H1 (cell line): ENCODE measurements at regions not wholly inside any gene's neighbourhood (a gene's known extent, or its start where the extent isn't known, plus 50 kb on each side); places are given as distances from the start of the nearest gene placed in this dataset.

ENCODE experiments used
- CTCF ChIA-PET: fragments of 300-600 bp; sonication (Branson Sonifier 250); formaldehyde crosslinking; loops from one replicate; lab custom pipeline; 2021; ENCODE audit not compliant: partially characterized antibody; lab: Charles Lee
- POLR2A ChIA-PET: fragments of 300-600 bp; sonication (Branson Sonifier 250); formaldehyde crosslinking; loops from one replicate; lab custom pipeline; 2021; ENCODE audit warnings: inconsistent platforms; ENCODE audit not compliant: partially characterized antibody; lab: Charles Lee
- DNase-seq, 2 experiments: peaks; one replicate each; pipeline versions ENCODE4 v3.0.0 to v3.0.0-alpha.2; 2010 to 2022; ENCODE audit warnings: low spot score in 2 of 2, low read depth in 1 of 2, mixed read lengths in 1 of 2
- FAIRE-seq: peaks from 2 replicates; lab custom pipeline; 2011; peaks lifted over from hg19 to GRCh38; lab: Jason Lieb, UNC
- H2AFZ ChIP-seq: 2 replicates; pipeline ENCODE4 v1.8.1; 2012; ENCODE audit warnings: low read length, inconsistent platforms
- H2AK5ac ChIP-seq: 2 replicates; pipeline ENCODE4 v1.6.1; 2013; ENCODE audit warnings: low read depth, low read length
- H2BK120ac ChIP-seq: replicated peaks from 2 replicates; pipeline ENCODE3; 2013; ENCODE audit warnings: low read depth, low read length, inconsistent platforms
- H2BK12ac ChIP-seq: 2 replicates; pipeline ENCODE4 v1.6.1; 2013; ENCODE audit warnings: low read depth, low read length
- H2BK15ac ChIP-seq: 2 replicates; pipeline ENCODE4 v1.6.1; 2013; ENCODE audit warnings: low read length
- H2BK20ac ChIP-seq: 2 replicates; pipeline ENCODE4 v1.6.1; 2013; ENCODE audit warnings: low read length
- H2BK5ac ChIP-seq: 2 replicates; pipeline ENCODE4 v1.6.1; 2013; ENCODE audit warnings: low read depth, low read length
- H3K14ac ChIP-seq: 2 replicates; pipeline ENCODE4 v1.6.1; 2013; ENCODE audit warnings: inconsistent platforms; ENCODE audit not compliant: insufficient read length
- H3K18ac ChIP-seq: 2 replicates; pipeline ENCODE4 v1.6.1; 2013; ENCODE audit warnings: low read length; ENCODE audit errors: extremely low read depth
- H3K23ac ChIP-seq: 2 replicates; pipeline ENCODE4 v1.6.1; 2013; ENCODE audit warnings: inconsistent platforms; ENCODE audit not compliant: insufficient read length
- H3K23me2 ChIP-seq: 2 replicates; pipeline ENCODE4 v1.6.1; 2013; ENCODE audit warnings: low read depth, low read length
- H3K27ac ChIP-seq: 2 replicates; pipeline ENCODE4 v1.6.1; 2011; ENCODE audit warnings: low read depth, low read length, inconsistent platforms
- H3K27me3 ChIP-seq, 4 experiments: replicated peaks in 1 of 4; 1 replicate in 1 of 4; 2 replicates in 3 of 4; pipeline versions ENCODE4 v1.6.1 to v1.8.1; 2011 to 2013; ENCODE audit warnings: low read length in 3 of 4, mild to moderate bottlenecking in 3 of 4, inconsistent platforms in 2 of 4, mixed read lengths in 2 of 4, moderate library complexity in 1 of 4; ENCODE audit not compliant: control insufficient read depth in 3 of 4, insufficient read depth in 3 of 4; ENCODE audit errors: extremely low read depth in 1 of 4
- H3K36me3 ChIP-seq, 4 experiments: 2 replicates each; pipeline versions ENCODE4 v1.6.1 to v1.8.1; 2011 to 2013; ENCODE audit warnings: mild to moderate bottlenecking in 4 of 4, low read length in 3 of 4, moderate library complexity in 2 of 4, control low read depth in 1 of 4, inconsistent platforms in 1 of 4; ENCODE audit not compliant: insufficient read depth in 4 of 4, control insufficient read depth in 2 of 4
- H3K4ac ChIP-seq: replicated peaks from 2 replicates; pipeline ENCODE3; 2013; ENCODE audit warnings: low read length, low read depth, mixed read lengths, inconsistent platforms; ENCODE audit not compliant: insufficient read length
- H3K4me1 ChIP-seq, 4 experiments: replicated peaks in 1 of 4; 1 replicate in 1 of 4; 2 replicates in 3 of 4; pipeline versions ENCODE4 v1.6.1 to v1.8.1; 2011 to 2013; ENCODE audit warnings: low read length in 3 of 4, inconsistent platforms in 2 of 4, mixed read lengths in 1 of 4; ENCODE audit not compliant: insufficient read depth in 4 of 4, control insufficient read depth in 3 of 4
- H3K4me2 ChIP-seq, 2 experiments: 2 replicates each; pipeline versions ENCODE4 v1.6.1 to v1.8.1; 2011 to 2013; ENCODE audit warnings: low read depth in 2 of 2, low read length in 2 of 2, control low read depth in 1 of 2, inconsistent platforms in 1 of 2, mild to moderate bottlenecking in 1 of 2; ENCODE audit not compliant: insufficient read depth in 1 of 2
- H3K4me3 ChIP-seq, 4 experiments: fragments of 200-600, 300-600 bp in 1 of 4; sonication (generic), shearing (Covaris generic), sonication (Bioruptor Twin) in 1 of 4; 2 replicates each; pipeline versions ENCODE4 v1.5.1 to v1.8.1; 2011 to 2016; ENCODE audit warnings: low read length in 4 of 4, low read depth in 3 of 4, control low read depth in 2 of 4, inconsistent platforms in 2 of 4, mild to moderate bottlenecking in 2 of 4, mixed read lengths in 1 of 4, moderate library complexity in 1 of 4; ENCODE audit not compliant: insufficient read depth in 2 of 4; ENCODE audit errors: extremely low read depth in 1 of 4
- H3K56ac ChIP-seq: replicated peaks from 2 replicates; pipeline ENCODE3; 2013; ENCODE audit warnings: low read depth, mild to moderate bottlenecking, mixed read lengths, low read length, inconsistent platforms; ENCODE audit not compliant: insufficient read length
- H3K79me1 ChIP-seq: 2 replicates; pipeline ENCODE4 v1.6.1; 2013; ENCODE audit warnings: low read depth, low read length, control low read depth
- H3K79me2 ChIP-seq, 2 experiments: 2 replicates each; pipeline versions ENCODE4 v1.6.1 to v1.8.1; 2012 to 2013; ENCODE audit warnings: low read length in 2 of 2, mild to moderate bottlenecking in 2 of 2, inconsistent platforms in 1 of 2; ENCODE audit not compliant: insufficient read depth in 2 of 2, control insufficient read depth in 1 of 2
- H3K9ac ChIP-seq, 4 experiments: replicated peaks in 1 of 4; 1 replicate in 1 of 4; 2 replicates in 3 of 4; pipeline versions ENCODE4 v1.6.1 to v1.8.1; 2011 to 2013; ENCODE audit warnings: low read depth in 3 of 4, low read length in 3 of 4, control low read depth in 2 of 4, mild to moderate bottlenecking in 2 of 4, moderate library complexity in 2 of 4, inconsistent platforms in 1 of 4; ENCODE audit errors: extremely low read depth in 1 of 4
- H3K9me3 ChIP-seq, 2 experiments: 2 replicates each; pipeline versions ENCODE4 v1.6.1 to v1.8.1; 2012 to 2013; ENCODE audit warnings: mild to moderate bottlenecking in 2 of 2, moderate library complexity in 2 of 2, control low read depth in 1 of 2, inconsistent platforms in 1 of 2, low read depth in 1 of 2, low read length in 1 of 2, mixed read lengths in 1 of 2; ENCODE audit not compliant: insufficient read depth in 2 of 2
- H4K20me1 ChIP-seq, 2 experiments: replicated peaks in 1 of 2; 2 replicates each; pipeline versions ENCODE3 to v1.8.1; 2011 to 2013; ENCODE audit warnings: inconsistent platforms in 2 of 2, low read length in 2 of 2, mild to moderate bottlenecking in 1 of 2; ENCODE audit not compliant: insufficient read depth in 2 of 2, control insufficient read depth in 1 of 2
- H4K5ac ChIP-seq: 2 replicates; pipeline ENCODE4 v1.6.1; 2013; ENCODE audit warnings: low read length, low read depth, mixed read lengths, inconsistent platforms; ENCODE audit not compliant: insufficient read length
- H4K8ac ChIP-seq: 2 replicates; pipeline ENCODE4 v1.8.0; 2013; ENCODE audit warnings: mild to moderate bottlenecking, moderate library complexity, low read length, inconsistent platforms; ENCODE audit not compliant: insufficient read depth; ENCODE audit errors: extremely low read depth
- H4K91ac ChIP-seq: replicated peaks from 2 replicates; pipeline ENCODE3; 2013; ENCODE audit warnings: low read length, mixed read lengths, inconsistent platforms; ENCODE audit not compliant: insufficient read length
- BRCA1 ChIP-seq: IDR thresholded peaks from 2 replicates; pipeline ENCODE4 v1.6.1; 2012; ENCODE audit warnings: low read depth, low read length, improper control_type of control experiment
- CBX8 ChIP-seq: fragments of 300-800, 300-1000 bp; sonication (generic); IDR thresholded peaks from 2 replicates; pipeline ENCODE4 v1.7.1; 2016; ENCODE audit warnings: low read depth, low read length, borderline replicate concordance
- KDM1A ChIP-seq: fragments of 200-600, 300-600 bp; sonication (generic); IDR thresholded peaks from 2 replicates; pipeline ENCODE4 v1.7.1; 2016; ENCODE audit warnings: mild to moderate bottlenecking, low read length, borderline replicate concordance
- SAP30 ChIP-seq: fragments of 300-600 bp; sonication (generic); IDR thresholded peaks from 2 replicates; pipeline ENCODE4 v1.7.1; 2012; ENCODE audit warnings: low read length, moderate library complexity, mild to moderate bottlenecking, inconsistent platforms; ENCODE audit not compliant: insufficient read depth, insufficient replicate concordance
- TAF1 ChIP-seq: IDR thresholded peaks from 2 replicates; pipeline ENCODE4 v1.6.1; 2011; ENCODE audit warnings: mild to moderate bottlenecking, low read depth, low read length
- WGBS, 2 experiments: shearing (Covaris generic) in 1 of 2; methylation state at CpG; one replicate each; pipeline versions ENCODE4 v1.1.6 to v1.1.7; 2013 to 2015; ENCODE audit warnings: low lambda C conversion rate in 2 of 2, mixed read lengths in 2 of 2, inconsistent platforms in 1 of 2, low coverage in 1 of 2, missing lambda C conversion rate in 1 of 2; ENCODE audit not compliant: insufficient replicate concordance in 2 of 2, insufficient coverage in 1 of 2, insufficient read length in 1 of 2; ENCODE audit errors: extremely low coverage in 1 of 2, missing lambda C conversion rate in 1 of 2; 5-methylcytosine and 5-hydroxymethylcytosine counted together

DNA sequence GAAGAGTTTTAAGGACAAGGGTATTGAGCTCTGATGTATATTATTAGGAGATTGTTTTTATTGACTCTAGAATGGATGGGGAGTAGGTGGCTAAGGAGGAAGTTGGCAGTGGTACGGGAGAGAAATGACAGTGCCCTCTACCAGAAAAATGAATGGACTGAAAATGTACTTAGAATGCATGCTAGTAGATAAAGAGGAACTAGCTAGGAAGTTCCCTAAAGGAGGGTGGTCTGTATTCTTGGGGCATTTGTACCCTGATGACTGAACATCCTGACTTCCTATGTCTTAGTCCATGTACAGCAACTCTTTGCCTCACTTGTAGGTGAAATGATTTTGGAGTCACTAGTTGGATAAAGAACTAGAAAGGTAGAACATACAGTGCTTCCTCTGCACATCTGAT lies 581.5 kb upstream of the RBFOX1 start:
- H2BK5ac ChIP-seq = no peak overlapping the region
- TF ChIP-seq SAP30 = no peak
- no peak for TF ChIP-seq CBX8
- TF ChIP-seq KDM1A = no peak
- no peak for TF ChIP-seq TAF1
- no peak for TF ChIP-seq BRCA1

More for the DNA sequence above, 581.5 kb upstream of the RBFOX1 start:
- H3K27ac ChIP-seq = no peak overlapping the region
- DNase-seq = no peak
- no peaks in the 10 kb centered on the region for H4K20me1 ChIP-seq
- H2BK15ac ChIP-seq = no peak overlapping the region
- H3K4me1 ChIP-seq = no peaks in the 10 kb centered on the region
- 79% methylated on average over 1 of the region's 1 CpG; no CpG with 5 or more reads in 1 of the 2 experiments for WGBS, 2 experiments
- no peak overlapping the region for H3K18ac ChIP-seq
- H4K5ac ChIP-seq = no peak overlapping the region
- no peak overlapping the region for H2AK5ac ChIP-seq
- CTCF ChIA-PET = interaction anchor here (0.9 to 1.0 kb wide), 2 partner anchors 17 to 563 kb away, joined by 3 read pairs; no protein-coding TSS in a partner anchor
- H2BK120ac ChIP-seq = no peak overlapping the region
- no peak for FAIRE-seq
- H3K9ac ChIP-seq = no peak overlapping the region
- H3K4me3 ChIP-seq = no peak overlapping the region
- no peak overlapping the region for H3K23ac ChIP-seq
- no peak overlapping the region for H3K4me2 ChIP-seq
- H2AFZ ChIP-seq = no peak overlapping the region
- H4K8ac ChIP-seq = no peak overlapping the region
- H3K23me2 ChIP-seq = no peaks in the 10 kb centered on the region
- H3K56ac ChIP-seq = no peak overlapping the region
- no peaks in the 10 kb centered on the region for H3K27me3 ChIP-seq
- no peak overlapping the region for H4K91ac ChIP-seq
- H3K14ac ChIP-seq = no peak overlapping the region
- H2BK20ac ChIP-seq = no peak overlapping the region
- H2BK12ac ChIP-seq = no peak overlapping the region
- H3K9me3 ChIP-seq = no peaks in the 10 kb centered on the region
- no peaks in the 10 kb centered on the region for H3K36me3 ChIP-seq
- POLR2A ChIA-PET = no interaction called here
- no peaks in the 10 kb centered on the region for H3K79me2 ChIP-seq
- no peaks in the 10 kb centered on the region for H3K79me1 ChIP-seq
- H3K4ac ChIP-seq = no peak overlapping the region
